Loucy (cell line): ENCODE measurements at regions not wholly inside any gene's neighbourhood (a gene's known extent, or its start where the extent isn't known, plus 50 kb on each side); places are given as distances from the start of the nearest gene placed in this dataset.

Source experiments
- H2AFZ ChIP-seq: fragments of 200-600 bp; sonication (generic); 2 replicates; pipeline ENCODE4 v1.6.0; 2016; ENCODE audit warnings: antibody characterized with exemption, mild to moderate bottlenecking, low read length, moderate library complexity
- H3F3A ChIP-seq: fragments of 200-600 bp; 2 replicates; pipeline ENCODE4 v1.6.0; 2016; ENCODE audit warnings: antibody characterized with exemption, low read depth, mild to moderate bottlenecking
- H3K27me3 ChIP-seq: fragments of 200-600 bp; sonication (generic); 2 replicates; pipeline ENCODE4 v1.6.1; 2014; ENCODE audit warnings: low read length, mild to moderate bottlenecking; ENCODE audit not compliant: insufficient read depth, poor library complexity, severe bottlenecking
- H3K36me3 ChIP-seq: fragments of 200-600 bp; sonication (generic); 2 replicates; pipeline ENCODE4 v1.6.1; 2016; ENCODE audit warnings: low read length; ENCODE audit not compliant: insufficient read depth
- H3K4me1 ChIP-seq: fragments of 200-600 bp; sonication (generic); 2 replicates; pipeline ENCODE4 v1.5.1; 2014; ENCODE audit warnings: low read length, mild to moderate bottlenecking; ENCODE audit not compliant: insufficient read depth, poor library complexity, severe bottlenecking
- H3K4me2 ChIP-seq: fragments of 200-600 bp; sonication (generic); 2 replicates; pipeline ENCODE4 v1.6.0; 2014; ENCODE audit warnings: antibody characterized with exemption, low read length, low read depth, mild to moderate bottlenecking; ENCODE audit not compliant: poor library complexity, severe bottlenecking
- H3K4me3 ChIP-seq: fragments of 200-600 bp; sonication (generic); 2 replicates; pipeline ENCODE4 v1.5.1; 2014; ENCODE audit warnings: low read length, mild to moderate bottlenecking, mixed read lengths; ENCODE audit not compliant: poor library complexity, severe bottlenecking
- H3K79me2 ChIP-seq: fragments of 200-600 bp; sonication (generic); 2 replicates; pipeline ENCODE4 v1.6.1; 2014; ENCODE audit warnings: low read length; ENCODE audit not compliant: insufficient read depth
- H3K9ac ChIP-seq: fragments of 200-600 bp; sonication (generic); 2 replicates; pipeline ENCODE4 v1.6.0; 2014; ENCODE audit warnings: mild to moderate bottlenecking, low read depth, low read length, moderate library complexity; ENCODE audit not compliant: poor library complexity, severe bottlenecking
- H3K9me2 ChIP-seq: fragments of 200-600 bp; sonication (generic); replicated peaks from 2 replicates; pipeline ENCODE4 v1.6.1; 2016; ENCODE audit warnings: low read depth, low read length, mixed read lengths
- H3K9me3 ChIP-seq: fragments of 200-600 bp; sonication (generic); 2 replicates; pipeline ENCODE4 v1.6.1; 2014; ENCODE audit warnings: mild to moderate bottlenecking, antibody characterized with exemption, low read length, low read depth; ENCODE audit not compliant: insufficient read depth
- H4K20me1 ChIP-seq: fragments of 200-600 bp; sonication (generic); 2 replicates; pipeline ENCODE4 v1.6.0; 2014; ENCODE audit warnings: antibody characterized with exemption, low read length, mild to moderate bottlenecking; ENCODE audit not compliant: insufficient read depth, poor library complexity, severe bottlenecking
- CTCF ChIP-seq: fragments of 200-600 bp; sonication (generic); conservative IDR thresholded peaks from 2 replicates; pipeline ENCODE4 v1.5.1; 2014; ENCODE audit warnings: mild to moderate bottlenecking, antibody characterized with exemption, low read length
- EZH2phosphoT487 ChIP-seq: fragments of 200-600 bp; IDR thresholded peaks from 2 replicates; pipeline ENCODE4 v1.6.1; 2018; ENCODE audit warnings: antibody characterized with exemption, mild to moderate bottlenecking, moderate library complexity, borderline replicate concordance

- Histone ChIP-seq H3K79me2 (no peaks in the 10 kb centered on the region), H3K9ac (no peak overlapping the region), H3K4me2 (no peak overlapping the region), H3F3A (no peaks in the 10 kb centered on the region), H2AFZ (no peak overlapping the region), H3K27me3 (no peaks in the 10 kb centered on the region), H3K9me2 (no peaks in the 10 kb centered on the region), H4K20me1 (no peaks in the 10 kb centered on the region), H3K36me3 (no peaks in the 10 kb centered on the region), H3K9me3 (no peaks in the 10 kb centered on the region; the same call in 1 of the 2 replicates), H3K4me1 (no peaks in the 10 kb centered on the region), H3K4me3 (no peak overlapping the region)
- TF ChIP-seq EZH2phosphoT487 (no peak), CTCF (no peak)
Measured at GRCh38 chr21:16969636-16970035, 543.2 kb upstream of the CXADR start.

DNA sequence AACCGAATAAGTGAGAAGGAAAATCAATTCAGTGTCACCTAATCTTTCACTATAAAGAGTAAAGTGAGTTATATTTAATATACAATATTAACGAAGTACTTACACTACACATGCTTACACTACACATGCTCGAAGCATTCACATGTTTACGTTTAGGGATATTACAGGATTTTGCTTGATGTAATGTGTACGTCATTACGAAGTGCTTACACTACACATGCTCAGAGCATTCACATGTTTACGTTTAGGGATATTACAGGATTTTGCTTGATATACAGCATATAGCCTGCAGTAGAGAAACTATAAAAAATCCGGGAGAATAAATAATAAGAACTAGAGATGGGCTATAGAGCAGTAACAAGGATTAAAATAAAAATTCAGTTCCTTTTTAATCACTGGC is 538.8 kb upstream of the CXADR start:
- Histone ChIP-seq H3K79me2 (no peaks in the 10 kb centered on the region), H3K9ac (no peak overlapping the region), H3K4me2 (no peak overlapping the region), H3K4me3 (no peak overlapping the region), H3F3A (no peaks in the 10 kb centered on the region), H3K9me2 (no peaks in the 10 kb centered on the region), H3K9me3 (no peaks in the 10 kb centered on the region), H3K27me3 (no peaks in the 10 kb centered on the region), H3K4me1 (no peaks in the 10 kb centered on the region), H2AFZ (no peak overlapping the region), H3K36me3 (no peaks in the 10 kb centered on the region), H4K20me1 (no peaks in the 10 kb centered on the region)
- no peak for TF ChIP-seq CTCF
- no peak for TF ChIP-seq EZH2phosphoT487

DNA sequence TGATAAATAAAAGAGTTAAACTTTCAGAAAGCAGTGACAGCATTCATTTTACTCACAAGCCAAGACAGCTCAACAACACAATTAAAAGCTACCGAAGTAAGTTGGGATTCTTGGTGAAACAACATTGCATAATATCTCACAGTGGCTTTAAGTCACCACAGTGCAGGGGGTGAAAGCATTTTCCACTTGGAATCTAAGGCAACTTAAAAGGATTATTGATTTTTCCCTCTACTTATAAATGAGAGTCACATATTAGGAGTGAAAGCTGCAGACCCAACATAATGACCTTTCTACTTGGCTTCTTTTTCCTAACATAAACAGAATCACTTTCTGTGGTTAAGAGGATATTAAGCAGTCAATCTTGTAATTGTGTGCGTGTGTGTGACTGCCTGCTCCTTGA is 536.6 kb upstream of the CXADR start:
- Histone ChIP-seq H3K79me2 (no peaks in the 10 kb centered on the region), H3K4me1 (no peaks in the 10 kb centered on the region), H3K36me3 (no peaks in the 10 kb centered on the region), H3K4me3 (no peak overlapping the region), H2AFZ (no peak overlapping the region), H3K9me2 (no peaks in the 10 kb centered on the region), H3K9me3 (no peaks in the 10 kb centered on the region), H3K27me3 (no peaks in the 10 kb centered on the region), H3F3A (no peaks in the 10 kb centered on the region), H4K20me1 (no peaks in the 10 kb centered on the region), H3K4me2 (no peak overlapping the region), H3K9ac (no peak overlapping the region)
- TF ChIP-seq CTCF = no peak
- no peak for TF ChIP-seq EZH2phosphoT487
